ENCODE measurements at regions not wholly inside any gene's neighbourhood (a gene's known extent, or its start where the extent isn't known, plus 50 kb on each side); places are given as distances from the start of the nearest gene placed in this dataset.
"Not testable (repeated sequence)": the region's sequence is repeated elsewhere in the genome, so short reads cannot be mapped to it uniquely, and the experiment has no call there.

DNA sequence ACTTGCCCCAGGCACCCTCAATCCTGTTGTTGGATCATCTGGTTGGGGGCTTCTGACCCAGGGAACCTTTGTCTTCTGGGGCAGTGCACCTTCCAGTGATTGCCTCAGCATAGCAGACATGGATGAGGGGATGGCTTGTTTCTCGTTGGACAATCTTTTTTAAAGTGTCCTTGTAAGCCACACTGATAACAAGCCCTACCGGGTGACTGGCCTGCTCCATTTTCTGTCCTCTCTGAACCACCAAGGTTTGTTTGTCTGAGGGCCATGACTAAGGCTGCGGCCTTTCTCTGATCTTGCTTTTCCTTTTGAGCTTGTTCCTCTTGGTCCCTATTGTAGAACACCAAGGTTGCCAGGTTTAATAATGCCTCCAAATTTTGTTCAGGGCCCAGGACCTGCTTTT lies 66.0 kb upstream of the AADACL2 start:
- TF ChIP-seq CEBPB (tag; IDR thresholded peaks at IDR 0.05); TBL1XR1 (IDR thresholded peaks at IDR 0.05; ENCODE audit: low read length in 2 of 2); EGR1 (conservative IDR thresholded peaks at IDR 0.05); KAT7 (CRISPR knock-in tag; IDR thresholded peaks at IDR 0.05; ENCODE audit: borderline replicate concordance); ZBTB5 (IDR thresholded peaks at IDR 0.05); WHSC1 (IDR thresholded peaks at IDR 0.05; ENCODE audit: low read length): not testable (repeated sequence)
- TF ChIP-seq, protein P1, sequence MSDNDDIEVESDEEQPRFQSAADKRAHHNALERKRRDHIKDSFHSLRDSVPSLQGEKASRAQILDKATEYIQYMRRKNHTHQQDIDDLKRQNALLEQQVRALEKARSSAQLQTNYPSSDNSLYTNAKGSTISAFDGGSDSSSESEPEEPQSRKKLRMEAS (CRISPR knock-in tag; IDR thresholded peaks at IDR 0.05): not testable (repeated sequence)
